Gastroesophageal sphincter (tissue), 3 donors: ENCODE measurements at regions not wholly inside any gene's neighbourhood (a gene's known extent, or its start where the extent isn't known, plus 50 kb on each side); places are given as distances from the start of the nearest gene placed in this dataset.

Experiments
- EP300 ChIP-seq: sonication (generic); formaldehyde crosslinking; IDR thresholded peaks from one replicate; pipeline ENCODE4 v1.6.1; 2017; ENCODE audit warnings: antibody characterized with exemption, mild to moderate bottlenecking
- POLR2A ChIP-seq, 2 donors: fragments of 450-650 bp; IDR thresholded peaks; one replicate each; pipeline ENCODE4 v1.6.1; 2017; ENCODE audit warnings: antibody characterized with exemption in 2 of 2, mild to moderate bottlenecking in 2 of 2, moderate library complexity in 1 of 2
- POLR2AphosphoS5 ChIP-seq: sonication (generic); formaldehyde crosslinking; IDR thresholded peaks from one replicate; pipeline ENCODE4 v1.6.1; 2017; ENCODE audit warnings: antibody characterized with exemption
- TF ChIP-seq, protein P1 (sequence below), 4 experiments: fragments of 200-600 bp in 2 of 4; fragments of 450-650 bp in 2 of 4; sonication (generic) in 1 of 4; IDR thresholded peaks; one replicate each; pipeline ENCODE4 v1.5.1; 2017 to 2019; ENCODE audit warnings: antibody characterized with exemption in 4 of 4, mild to moderate bottlenecking in 2 of 4, moderate library complexity in 2 of 4

DNA sequence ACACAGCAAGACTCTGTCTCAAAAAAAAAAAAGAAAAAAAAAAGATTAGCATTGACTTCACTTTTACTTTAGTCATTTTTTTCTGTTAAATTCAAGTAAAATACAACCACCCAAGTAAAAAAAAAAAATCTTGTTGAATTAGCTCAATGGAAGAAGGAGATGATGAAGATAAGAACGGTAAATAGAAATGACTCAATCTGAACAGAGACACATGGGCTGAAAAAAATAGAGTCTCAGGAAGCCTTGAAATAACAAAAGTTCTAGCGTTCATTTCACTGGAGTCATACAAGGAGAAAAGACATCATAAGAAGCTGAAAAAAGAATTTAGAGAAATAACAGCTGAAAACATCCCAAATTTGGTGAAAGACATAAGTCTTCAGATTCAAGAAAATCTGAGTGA, 75.5 kb downstream of the CASP3 start:
- TF ChIP-seq, protein P1, sequence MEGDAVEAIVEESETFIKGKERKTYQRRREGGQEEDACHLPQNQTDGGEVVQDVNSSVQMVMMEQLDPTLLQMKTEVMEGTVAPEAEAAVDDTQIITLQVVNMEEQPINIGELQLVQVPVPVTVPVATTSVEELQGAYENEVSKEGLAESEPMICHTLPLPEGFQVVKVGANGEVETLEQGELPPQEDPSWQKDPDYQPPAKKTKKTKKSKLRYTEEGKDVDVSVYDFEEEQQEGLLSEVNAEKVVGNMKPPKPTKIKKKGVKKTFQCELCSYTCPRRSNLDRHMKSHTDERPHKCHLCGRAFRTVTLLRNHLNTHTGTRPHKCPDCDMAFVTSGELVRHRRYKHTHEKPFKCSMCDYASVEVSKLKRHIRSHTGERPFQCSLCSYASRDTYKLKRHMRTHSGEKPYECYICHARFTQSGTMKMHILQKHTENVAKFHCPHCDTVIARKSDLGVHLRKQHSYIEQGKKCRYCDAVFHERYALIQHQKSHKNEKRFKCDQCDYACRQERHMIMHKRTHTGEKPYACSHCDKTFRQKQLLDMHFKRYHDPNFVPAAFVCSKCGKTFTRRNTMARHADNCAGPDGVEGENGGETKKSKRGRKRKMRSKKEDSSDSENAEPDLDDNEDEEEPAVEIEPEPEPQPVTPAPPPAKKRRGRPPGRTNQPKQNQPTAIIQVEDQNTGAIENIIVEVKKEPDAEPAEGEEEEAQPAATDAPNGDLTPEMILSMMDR (IDR thresholded peaks at IDR 0.05): no peak
- TF ChIP-seq POLR2AphosphoS5: no peak
- TF ChIP-seq POLR2A (IDR thresholded peaks at IDR 0.05): no peak
- TF ChIP-seq EP300: no peak
